A549 (cell line): ENCODE measurements at regions not wholly inside any gene's neighbourhood (a gene's known extent, or its start where the extent isn't known, plus 50 kb on each side); places are given as distances from the start of the nearest gene placed in this dataset.

Source experiments
- ATAC-seq, 2 experiments: fragments of 200-7000 bp in 1 of 2; fragments of >200 bp in 1 of 2; cut with Nextera tagmentation in 1 of 2; cut with Tn5 transposase in 1 of 2; 3 replicates each; pipeline versions ENCODE4 v1.8.0 to v1.9.1; 2018 to 2020; ENCODE audit warnings: mild to moderate bottlenecking in 1 of 2, moderate library complexity in 1 of 2
- CTCF ChIA-PET: fragments of 300-600 bp; sonication (Branson Sonifier 250); formaldehyde crosslinking; extraction: SDS; loops from one replicate; lab custom pipeline; 2021; ENCODE audit warnings: antibody characterized with exemption, inconsistent platforms; lab: Yijun Ruan, JAX
- POLR2A ChIA-PET: fragments of 350-600 bp; formaldehyde crosslinking; extraction: SDS; loops from one replicate; lab custom pipeline; 2021; ENCODE audit warnings: antibody characterized with exemption, inconsistent platforms; lab: Yijun Ruan, JAX
- DNase-seq, 2 experiments: peaks; one replicate each; pipeline versions ENCODE4 v3.0.0 to v3.0.0-alpha.2; 2011 to 2016; ENCODE audit warnings: low read depth in 1 of 2, low spot score in 1 of 2
- FAIRE-seq: peaks from 2 replicates; lab custom pipeline; 2011; peaks lifted over from hg19 to GRCh38; lab: Jason Lieb, UNC
- H3K27ac ChIP-seq, 2 experiments: fragments of >200 bp; sonication (Bioruptor Twin); formaldehyde crosslinking; 3 replicates each; pipeline ENCODE4 v1.5.1; 2016 to 2017
- H3K4me1 ChIP-seq: fragments of >200 bp; sonication (Bioruptor Twin); formaldehyde crosslinking; 3 replicates; pipeline ENCODE4 v1.6.1; 2016
- H3K4me2 ChIP-seq: fragments of >200 bp; sonication (Bioruptor Twin); formaldehyde crosslinking; 3 replicates; pipeline ENCODE4 v1.6.1; 2016
- H3K4me3 ChIP-seq: fragments of >200 bp; sonication (Bioruptor Twin); formaldehyde crosslinking; 3 replicates; pipeline ENCODE4 v1.5.1; 2016
- H3K9me3 ChIP-seq: fragments of >200 bp; sonication (Bioruptor Twin); formaldehyde crosslinking; 3 replicates; pipeline ENCODE4 v1.6.1; 2016
- BHLHE40 ChIP-seq: IDR thresholded peaks from 2 replicates; pipeline ENCODE4 v1.6.1; 2012; ENCODE audit warnings: low read depth, low read length, inconsistent platforms
- CBX8 ChIP-seq: fragments of 200-600 bp; sonication (generic); IDR thresholded peaks from 2 replicates; pipeline ENCODE4 v1.6.1; 2016
- EHF ChIP-seq: fragments of 250-450 bp; sonication (Bioruptor Pico); IDR thresholded peaks from 2 replicates; pipeline ENCODE4 v1.5.0; 2020; ENCODE audit warnings: mild to moderate bottlenecking
- EP300 ChIP-seq, 2 experiments: fragments of >200 bp; sonication (Bioruptor Twin); formaldehyde crosslinking; IDR thresholded peaks; 2 replicates in 1 of 2; 3 replicates in 1 of 2; pipeline ENCODE4 v1.6.1; 2016 to 2017
- ESRRA ChIP-seq: fragments of 150-350 bp; IDR thresholded peaks from 2 replicates; pipeline ENCODE4 v1.6.1; 2014; ENCODE audit warnings: mild to moderate bottlenecking, low read length, borderline replicate concordance
- FOSL2 ChIP-seq, 2 experiments: fragments of 450-650 bp in 1 of 2; fragments of >200 bp in 1 of 2; sonication (Bioruptor Twin) in 1 of 2; formaldehyde crosslinking; IDR thresholded peaks; 2 replicates each; pipeline versions ENCODE4 v1.5.0 to v1.6.1; 2016 to 2020; ENCODE audit warnings: mild to moderate bottlenecking in 1 of 2, moderate library complexity in 1 of 2
- FOXS1 ChIP-seq: fragments of 250-450 bp; sonication (Bioruptor Pico); IDR thresholded peaks from 2 replicates; pipeline ENCODE4 v1.5.0; 2020; ENCODE audit warnings: mild to moderate bottlenecking, moderate library complexity
- GATA3 ChIP-seq: IDR thresholded peaks from 2 replicates; pipeline ENCODE4 v1.6.1; 2012; ENCODE audit warnings: borderline replicate concordance
- JUN ChIP-seq, 2 experiments: fragments of >200 bp; sonication (Bioruptor Twin); formaldehyde crosslinking; IDR thresholded peaks; 2 replicates in 1 of 2; 3 replicates in 1 of 2; pipeline ENCODE4 v1.6.1; 2016 to 2017
- MYC ChIP-seq: IDR thresholded peaks from 2 replicates; pipeline ENCODE4 v1.6.1; 2012; ENCODE audit warnings: mild to moderate bottlenecking, inconsistent platforms, low read length, improper control_type of control experiment, borderline replicate concordance
- POLR2AphosphoS2 ChIP-seq: conservative IDR thresholded peaks from 2 replicates; pipeline ENCODE4 v1.6.1; 2012; ENCODE audit warnings: low read length, improper control_type of control experiment, inconsistent platforms
- RARB ChIP-seq: fragments of 250-450 bp; sonication (Bioruptor Pico); IDR thresholded peaks from 2 replicates; pipeline ENCODE4 v1.8.0; 2021; ENCODE audit warnings: mild to moderate bottlenecking, moderate library complexity
- RCOR1 ChIP-seq: fragments of 150-350 bp; IDR thresholded peaks from 2 replicates; pipeline ENCODE4 v1.6.1; 2014; ENCODE audit warnings: antibody characterized with exemption, low read length, low read depth
- RFX5 ChIP-seq: fragments of 450-650 bp; IDR thresholded peaks from 2 replicates; pipeline ENCODE4 v1.7.1; 2014; ENCODE audit warnings: antibody characterized with exemption, mild to moderate bottlenecking, moderate library complexity
- SMC3 ChIP-seq: fragments of >200 bp; sonication (Bioruptor Twin); formaldehyde crosslinking; IDR thresholded peaks from 3 replicates; pipeline ENCODE4 v1.6.1; 2018; ENCODE audit warnings: inconsistent platforms
- ZC3H11A ChIP-seq: fragments of 450-650 bp; IDR thresholded peaks from 2 replicates; pipeline ENCODE4 v1.6.1; 2014; ENCODE audit warnings: antibody characterized with exemption, mild to moderate bottlenecking
- ZFP36 ChIP-seq: fragments of 450-650 bp; IDR thresholded peaks from 2 replicates; pipeline ENCODE4 v1.6.1; 2014; ENCODE audit warnings: borderline replicate concordance; ENCODE audit not compliant: partially characterized antibody
- ZNF302 ChIP-seq: fragments of 250-450 bp; sonication (Bioruptor Pico); IDR thresholded peaks from 2 replicates; pipeline ENCODE4 v1.9.0; 2021; ENCODE audit warnings: inconsistent platforms, mild to moderate bottlenecking, moderate library complexity
- ZSCAN20 ChIP-seq: fragments of 250-450 bp; sonication (Bioruptor Pico); IDR thresholded peaks from 2 replicates; pipeline ENCODE4 v1.8.0; 2022; ENCODE audit warnings: mild to moderate bottlenecking, moderate library complexity
- WGBS: methylation state at CpG from one replicate; pipeline ENCODE4 v1.1.6; 2017; ENCODE audit errors: missing lambda C conversion rate; 5-methylcytosine and 5-hydroxymethylcytosine counted together
- TF ChIP-seq, protein P1 (sequence below): IDR thresholded peaks from 2 replicates; pipeline ENCODE4 v1.6.1; 2012; ENCODE audit warnings: low read depth, borderline replicate concordance
- TF ChIP-seq, protein P2 (sequence below): fragments of 250-450 bp; sonication (Bioruptor Pico); IDR thresholded peaks from 2 replicates; pipeline ENCODE4 v1.5.0; 2020; ENCODE audit warnings: low read depth, mild to moderate bottlenecking, moderate library complexity
- TF ChIP-seq, protein P3 (sequence below): fragments of 250-450 bp; sonication (Bioruptor Pico); IDR thresholded peaks from 2 replicates; pipeline ENCODE4 v1.5.0; 2021; ENCODE audit warnings: mild to moderate bottlenecking, moderate library complexity, borderline replicate concordance
- TF ChIP-seq, protein P4 (sequence below): fragments of 450-650 bp; IDR thresholded peaks from 2 replicates; pipeline ENCODE4 v1.6.1; 2014; ENCODE audit warnings: antibody characterized with exemption
- TF ChIP-seq, protein P5 (sequence below): IDR thresholded peaks from 2 replicates; pipeline ENCODE4 v1.6.1; 2012

DNA sequence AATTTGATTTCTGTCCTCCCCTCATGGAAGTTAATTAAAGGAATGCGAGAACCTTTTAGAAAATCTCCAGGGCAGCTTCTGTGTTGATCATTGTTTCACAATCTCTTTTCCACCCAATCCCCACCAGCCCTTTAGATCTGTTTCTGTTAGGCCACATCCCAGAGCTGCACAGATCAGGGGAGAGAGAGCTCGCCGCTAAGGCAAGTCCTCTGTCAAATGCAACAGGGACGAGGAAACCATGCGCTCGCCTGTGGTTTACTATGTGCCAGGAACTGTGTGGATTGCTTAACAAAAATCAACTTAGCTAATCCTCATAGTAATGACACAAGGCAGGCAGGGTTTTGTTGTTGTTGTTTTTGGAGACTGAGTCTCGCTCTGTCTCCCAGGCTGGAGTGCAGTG, 115.4 kb downstream of the SALL1 start:
- ChIA-PET POLR2A (no interaction called here), CTCF (no interaction called here)
- no peak overlapping the region for H3K4me3 ChIP-seq
- DNase-seq: no peak
- TF ChIP-seq MYC (no peak), EP300 (IDR thresholded peaks at IDR 0.05) (no peak), RCOR1 (no peak), EHF (CRISPR knock-in tag) (no peak), ZSCAN20 (CRISPR knock-in tag) (no peak), ZFP36 (no peak), GATA3 (no peak), ESRRA (no peak), RFX5 (no peak), ZC3H11A (no peak), ZNF302 (no peak), RARB (CRISPR knock-in tag) (no peak), BHLHE40 (no peak), JUN (IDR thresholded peaks at IDR 0.05) (no peak), SMC3 (no peak), POLR2AphosphoS2 (no peak)
- TF ChIP-seq, protein P1, sequence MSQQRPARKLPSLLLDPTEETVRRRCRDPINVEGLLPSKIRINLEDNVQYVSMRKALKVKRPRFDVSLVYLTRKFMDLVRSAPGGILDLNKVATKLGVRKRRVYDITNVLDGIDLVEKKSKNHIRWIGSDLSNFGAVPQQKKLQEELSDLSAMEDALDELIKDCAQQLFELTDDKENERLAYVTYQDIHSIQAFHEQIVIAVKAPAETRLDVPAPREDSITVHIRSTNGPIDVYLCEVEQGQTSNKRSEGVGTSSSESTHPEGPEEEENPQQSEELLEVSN: no peak
- TF ChIP-seq, protein P2, sequence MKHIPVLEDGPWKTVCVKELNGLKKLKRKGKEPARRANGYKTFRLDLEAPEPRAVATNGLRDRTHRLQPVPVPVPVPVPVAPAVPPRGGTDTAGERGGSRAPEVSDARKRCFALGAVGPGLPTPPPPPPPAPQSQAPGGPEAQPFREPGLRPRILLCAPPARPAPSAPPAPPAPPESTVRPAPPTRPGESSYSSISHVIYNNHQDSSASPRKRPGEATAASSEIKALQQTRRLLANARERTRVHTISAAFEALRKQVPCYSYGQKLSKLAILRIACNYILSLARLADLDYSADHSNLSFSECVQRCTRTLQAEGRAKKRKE (CRISPR knock-in tag): no peak
- no peaks in the 10 kb centered on the region for H3K4me1 ChIP-seq
- WGBS: 62% methylated on average over 6 of the region's 7 CpGs
- ATAC-seq: no peak
- no peak overlapping the region for H3K4me2 ChIP-seq
- no peak for FAIRE-seq
- no peak overlapping the region for H3K27ac ChIP-seq
- no peaks in the 10 kb centered on the region for H3K9me3 ChIP-seq

DNA sequence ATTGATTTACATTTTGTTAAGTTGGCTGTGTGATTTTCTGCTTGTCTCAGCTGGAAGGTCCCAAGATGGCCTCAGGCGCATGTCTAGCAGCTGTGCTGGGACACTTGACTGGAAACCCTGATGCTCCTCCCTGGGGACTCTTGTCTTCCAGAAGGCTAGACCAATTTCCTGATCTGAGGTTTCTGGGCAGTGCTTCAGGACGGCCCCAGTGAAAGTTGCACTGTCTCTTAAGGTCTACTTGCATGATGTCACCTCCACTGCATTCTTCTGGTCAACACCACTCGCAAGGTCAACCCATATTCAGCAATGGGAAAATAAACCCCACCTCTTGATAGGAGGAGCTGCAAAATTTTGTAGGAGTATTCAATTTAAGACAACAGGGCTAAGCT, 116.0 kb downstream of the SALL1 start:
- ATAC-seq (no peak), DNase-seq (no peak), FAIRE-seq (no peak)
- no peak overlapping the region for H3K4me2 ChIP-seq
- H3K27ac ChIP-seq: no peak overlapping the region
- WGBS: 45% methylated on average over 3 of the region's 3 CpGs
- CTCF ChIA-PET: no interaction called here
- H3K4me1 ChIP-seq: no peaks in the 10 kb centered on the region
- TF ChIP-seq CBX8: no peak
- no peak for TF ChIP-seq FOSL2 (IDR thresholded peaks at IDR 0.05)
- TF ChIP-seq FOSL2 (CRISPR knock-in tag; IDR thresholded peaks at IDR 0.05): no peak
- TF ChIP-seq FOXS1 (CRISPR knock-in tag): no peak
- TF ChIP-seq, protein P3, sequence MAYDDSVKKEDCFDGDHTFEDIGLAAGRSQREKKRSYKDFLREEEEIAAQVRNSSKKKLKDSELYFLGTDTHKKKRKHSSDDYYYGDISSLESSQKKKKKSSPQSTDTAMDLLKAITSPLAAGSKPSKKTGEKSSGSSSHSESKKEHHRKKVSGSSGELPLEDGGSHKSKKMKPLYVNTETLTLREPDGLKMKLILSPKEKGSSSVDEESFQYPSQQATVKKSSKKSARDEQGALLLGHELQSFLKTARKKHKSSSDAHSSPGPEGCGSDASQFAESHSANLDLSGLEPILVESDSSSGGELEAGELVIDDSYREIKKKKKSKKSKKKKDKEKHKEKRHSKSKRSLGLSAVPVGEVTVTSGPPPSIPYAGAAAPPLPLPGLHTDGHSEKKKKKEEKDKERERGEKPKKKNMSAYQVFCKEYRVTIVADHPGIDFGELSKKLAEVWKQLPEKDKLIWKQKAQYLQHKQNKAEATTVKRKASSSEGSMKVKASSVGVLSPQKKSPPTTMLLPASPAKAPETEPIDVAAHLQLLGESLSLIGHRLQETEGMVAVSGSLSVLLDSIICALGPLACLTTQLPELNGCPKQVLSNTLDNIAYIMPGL (CRISPR knock-in tag): no peak
- TF ChIP-seq ESRRA: no peak
- H3K4me3 ChIP-seq: no peak overlapping the region
- H3K9me3 ChIP-seq: no peaks in the 10 kb centered on the region
- POLR2A ChIA-PET: no interaction called here

DNA sequence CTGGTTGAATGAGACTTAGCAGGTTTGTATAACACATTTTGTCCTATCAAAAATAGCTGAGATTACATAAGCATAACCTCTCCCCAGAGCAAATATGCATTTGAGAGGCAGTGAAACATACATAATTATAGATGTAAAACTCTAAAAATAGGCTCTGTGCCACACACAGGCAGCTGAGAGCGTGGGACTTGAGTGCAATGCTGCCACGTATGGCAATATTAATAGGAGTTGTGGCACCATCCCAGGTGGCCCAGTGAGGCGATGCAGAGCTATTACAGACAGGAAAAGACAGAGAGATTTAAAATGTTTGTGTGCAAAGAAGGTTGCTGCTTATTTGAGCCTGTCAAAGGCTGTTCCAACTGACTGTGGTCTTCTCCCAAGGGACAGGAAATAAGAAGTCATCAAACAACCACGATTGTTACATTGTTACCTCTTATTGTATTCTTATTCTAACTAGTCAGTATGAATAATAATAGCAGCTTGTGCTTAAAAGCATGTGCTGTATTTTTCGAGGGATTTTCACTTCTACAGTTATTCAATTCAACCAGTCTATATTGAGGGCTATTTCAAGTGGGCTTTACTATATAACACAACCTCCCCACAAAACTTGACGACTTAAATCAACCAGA, 116.5 kb downstream of the SALL1 start:
- TF ChIP-seq, protein P4, sequence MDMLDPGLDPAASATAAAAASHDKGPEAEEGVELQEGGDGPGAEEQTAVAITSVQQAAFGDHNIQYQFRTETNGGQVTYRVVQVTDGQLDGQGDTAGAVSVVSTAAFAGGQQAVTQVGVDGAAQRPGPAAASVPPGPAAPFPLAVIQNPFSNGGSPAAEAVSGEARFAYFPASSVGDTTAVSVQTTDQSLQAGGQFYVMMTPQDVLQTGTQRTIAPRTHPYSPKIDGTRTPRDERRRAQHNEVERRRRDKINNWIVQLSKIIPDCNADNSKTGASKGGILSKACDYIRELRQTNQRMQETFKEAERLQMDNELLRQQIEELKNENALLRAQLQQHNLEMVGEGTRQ: no peak
- TF ChIP-seq ZNF302 (no peak), EHF (CRISPR knock-in tag) (no peak), RCOR1 (no peak), MYC (no peak)
- TF ChIP-seq, protein P5, sequence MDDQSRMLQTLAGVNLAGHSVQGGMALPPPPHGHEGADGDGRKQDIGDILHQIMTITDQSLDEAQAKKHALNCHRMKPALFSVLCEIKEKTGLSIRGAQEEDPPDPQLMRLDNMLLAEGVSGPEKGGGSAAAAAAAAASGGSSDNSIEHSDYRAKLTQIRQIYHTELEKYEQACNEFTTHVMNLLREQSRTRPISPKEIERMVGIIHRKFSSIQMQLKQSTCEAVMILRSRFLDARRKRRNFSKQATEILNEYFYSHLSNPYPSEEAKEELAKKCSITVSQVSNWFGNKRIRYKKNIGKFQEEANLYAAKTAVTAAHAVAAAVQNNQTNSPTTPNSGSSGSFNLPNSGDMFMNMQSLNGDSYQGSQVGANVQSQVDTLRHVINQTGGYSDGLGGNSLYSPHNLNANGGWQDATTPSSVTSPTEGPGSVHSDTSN: no peak
- DNase-seq: no peak
- H3K4me3 ChIP-seq: no peak overlapping the region
- H3K4me1 ChIP-seq: no peaks in the 10 kb centered on the region
- H3K27ac ChIP-seq: no peak overlapping the region
- no peaks in the 10 kb centered on the region for H3K9me3 ChIP-seq
- no peak for ATAC-seq
- CTCF ChIA-PET: interaction anchor here (0.7 to 1.2 kb wide), 2 partner anchors 10 to 17 kb away, joined by 4 read pairs; no protein-coding TSS in a partner anchor
- no peak for FAIRE-seq
- 18% methylated on average over 6 of the region's 6 CpGs for WGBS
- POLR2A ChIA-PET: no interaction called here
- H3K4me2 ChIP-seq: no peak overlapping the region
